ENCODE measurements at regions not wholly inside any gene's neighbourhood (a gene's known extent, or its start where the extent isn't known, plus 50 kb on each side); places are given as distances from the start of the nearest gene placed in this dataset.

- DNase-seq (ENCODE audit: low spot score in 2 of 2) = no peak
- no peak for TF ChIP-seq POLR2A (IDR thresholded peaks at IDR 0.05)
Measured at GRCh38 chr5:174363934-174364333, 318.4 kb downstream of the NSG2 start.

GRCh38 chr5:174364676-174365075, 319.2 kb downstream of the NSG2 start:
- Histone ChIP-seq H3K36me3 (no peaks in the 10 kb centered on the region), H3K9me3 (peaks cover 0 to 8% of the 10 kb centered on the region in 2 donors), H3K4me3 (no peak overlapping the region), H3K4me1 (no peaks in the 10 kb centered on the region), H3K27ac (no peak overlapping the region), H3K27me3 (no peaks in the 10 kb centered on the region)
- no peak for DNase-seq (ENCODE audit: low spot score in 2 of 2)
- TF ChIP-seq POLR2A (IDR thresholded peaks at IDR 0.05) (no peak), CTCF (IDR thresholded peaks at IDR 0.05) (no peak), POLR2AphosphoS5 (IDR thresholded peaks at IDR 0.05) (no peak)
- intact Hi-C loops (cut with DNase I; ENCODE audit: low total_unique reads) = no loop called here

More at GRCh38 chr5:174363934-174364333, 318.4 kb downstream of the NSG2 start:
- intact Hi-C loops (cut with DNase I; ENCODE audit: low total_unique reads) = no loop called here
- Histone ChIP-seq H3K4me1 (no peaks in the 10 kb centered on the region), H3K9me3 (peaks cover 0 to 8% of the 10 kb centered on the region in 2 donors), H3K36me3 (no peaks in the 10 kb centered on the region), H3K4me3 (no peak overlapping the region), H3K27ac (no peak overlapping the region), H3K27me3 (no peaks in the 10 kb centered on the region)

GRCh38 chr5:174371600-174372094, 326.1 kb downstream of the NSG2 start:
- Histone ChIP-seq H3K27me3 (no peaks in the 10 kb centered on the region), H3K36me3 (no peaks in the 10 kb centered on the region), H3K4me3 (no peak overlapping the region), H3K4me1 (no peaks in the 10 kb centered on the region), H3K9me3 (no peaks in the 10 kb centered on the region), H3K27ac (no peak overlapping the region)
- no peak for DNase-seq (ENCODE audit: low spot score in 2 of 2)
- TF ChIP-seq POLR2A (IDR thresholded peaks at IDR 0.05) (no peak), POLR2AphosphoS5 (IDR thresholded peaks at IDR 0.05) (no peak), CTCF (IDR thresholded peaks at IDR 0.05) (no peak)
- intact Hi-C loops (cut with DNase I; ENCODE audit: low total_unique reads) = no loop called here

GRCh38 chr5:174374206-174374605, 328.7 kb downstream of the NSG2 start:
- intact Hi-C loops (cut with DNase I; ENCODE audit: low total_unique reads) = no loop called here
- H3K9me3 ChIP-seq = no peaks in the 10 kb centered on the region
- no peak for DNase-seq (ENCODE audit: low spot score in 2 of 2)
- no peak for TF ChIP-seq CTCF (IDR thresholded peaks at IDR 0.05)
- no peak for TF ChIP-seq POLR2A (IDR thresholded peaks at IDR 0.05)
- no peak for TF ChIP-seq POLR2AphosphoS5 (IDR thresholded peaks at IDR 0.05)
- H3K27ac ChIP-seq = no peak overlapping the region
- no peaks in the 10 kb centered on the region for H3K36me3 ChIP-seq
- no peaks in the 10 kb centered on the region for H3K27me3 ChIP-seq
- no peaks in the 10 kb centered on the region for H3K4me1 ChIP-seq
- H3K4me3 ChIP-seq = no peak overlapping the region

- no peaks in the 10 kb centered on the region for H3K9me3 ChIP-seq
- no peaks in the 10 kb centered on the region for H3K4me1 ChIP-seq
- intact Hi-C loops (cut with DNase I; ENCODE audit: low total_unique reads) = no loop called here
- H3K4me3 ChIP-seq = no peak overlapping the region
- no peaks in the 10 kb centered on the region for H3K36me3 ChIP-seq
- no peak for TF ChIP-seq CTCF (IDR thresholded peaks at IDR 0.05)
- no peak for TF ChIP-seq POLR2A (IDR thresholded peaks at IDR 0.05)
- TF ChIP-seq POLR2AphosphoS5 (IDR thresholded peaks at IDR 0.05) = no peak
- no peak for DNase-seq (ENCODE audit: low spot score in 2 of 2)
- H3K27ac ChIP-seq = no peak overlapping the region
- H3K27me3 ChIP-seq = no peaks in the 10 kb centered on the region
Measured at GRCh38 chr5:174376056-174376455, 330.6 kb downstream of the NSG2 start.
